ENCODE measurements at regions not wholly inside any gene's neighbourhood (a gene's known extent, or its start where the extent isn't known, plus 50 kb on each side); places are given as distances from the start of the nearest gene placed in this dataset.

- DNase-seq (ENCODE audit: low spot score) = no peak
- Histone ChIP-seq H2AFZ (ENCODE audit: low read length) (no peak overlapping the region), H3K4me1 (ENCODE audit: insufficient read depth, low read length, poor library complexity, severe bottlenecking) (no peaks in the 10 kb centered on the region), H3K4me3 (ENCODE audit: low read depth, low read length, poor library complexity, severe bottlenecking) (no peak overlapping the region), H3K36me3 (ENCODE audit: insufficient read depth, low read length) (no peaks in the 10 kb centered on the region), H3K79me2 (ENCODE audit: insufficient read depth, low read depth, low read length) (no peaks in the 10 kb centered on the region), H3K4me2 (ENCODE audit: low read length) (no peak overlapping the region), H3K27ac (ENCODE audit: low read depth, low read length, poor library complexity, severe bottlenecking) (no peak overlapping the region), H3K9me2 (ENCODE audit: insufficient read depth, low read length) (no peaks in the 10 kb centered on the region), H4K20me1 (ENCODE audit: insufficient read depth, low read length) (no peaks in the 10 kb centered on the region), H3K9me3 (ENCODE audit: low read length) (no peaks in the 10 kb centered on the region)
- BruUV-seq (replicated peaks) = no TSS peak
- CTCF ChIA-PET (ENCODE audit: unreplicated experiment) = no interaction called here
- TF ChIP-seq CTCF (conservative IDR thresholded peaks at IDR 0.05; ENCODE audit: low read length) (no peak), EZH2phosphoT487 (IDR thresholded peaks at IDR 0.05; ENCODE audit: borderline replicate concordance, low read depth, low read length) (no peak)
- POLR2A ChIA-PET = no interaction called here
- intact Hi-C loops (cut with micrococcal nuclease; ENCODE audit: unreplicated experiment) = no loop called here
Observed at GRCh38 chr5:88428633-88429032, 160.0 kb upstream of the TMEM161B start.

GRCh38 chr5:88426441-88426840 lies 157.8 kb upstream of the TMEM161B start:
- no peaks in the 10 kb centered on the region for H3K9me2 ChIP-seq (ENCODE audit: insufficient read depth, low read length)
- no peak overlapping the region for H3K27ac ChIP-seq (ENCODE audit: low read depth, low read length, poor library complexity, severe bottlenecking)
- H3K9me3 ChIP-seq (ENCODE audit: low read length) = no peaks in the 10 kb centered on the region
- ChIA-PET CTCF (ENCODE audit: unreplicated experiment) (no interaction called here), POLR2A (interaction anchor here (0.9 kb wide), 1 partner anchor 47 kb away, joined by 3 read pairs; no protein-coding TSS in a partner anchor)
- no peak overlapping the region for H3K4me2 ChIP-seq (ENCODE audit: low read length)
- H4K20me1 ChIP-seq (ENCODE audit: insufficient read depth, low read length) = no peaks in the 10 kb centered on the region
- intact Hi-C loops (cut with micrococcal nuclease; ENCODE audit: unreplicated experiment) = no loop called here
- DNase-seq (ENCODE audit: low spot score) = no peak
- no peak overlapping the region for H2AFZ ChIP-seq (ENCODE audit: low read length)
- H3K4me3 ChIP-seq (ENCODE audit: low read depth, low read length, poor library complexity, severe bottlenecking) = no peak overlapping the region
- H3K79me2 ChIP-seq (ENCODE audit: insufficient read depth, low read depth, low read length) = no peaks in the 10 kb centered on the region
- BruUV-seq (replicated peaks) = no TSS peak
- no peaks in the 10 kb centered on the region for H3K4me1 ChIP-seq (ENCODE audit: insufficient read depth, low read length, poor library complexity, severe bottlenecking)
- no peaks in the 10 kb centered on the region for H3K36me3 ChIP-seq (ENCODE audit: insufficient read depth, low read length)
- TF ChIP-seq CTCF (conservative IDR thresholded peaks at IDR 0.05; ENCODE audit: low read length) (no peak), EZH2phosphoT487 (IDR thresholded peaks at IDR 0.05; ENCODE audit: borderline replicate concordance, low read depth, low read length) (no peak)

GRCh38 chr5:88425124-88425523 lies 156.5 kb upstream of the TMEM161B start:
- H4K20me1 ChIP-seq (ENCODE audit: insufficient read depth, low read length) = no peaks in the 10 kb centered on the region
- ChIA-PET POLR2A (no interaction called here), CTCF (ENCODE audit: unreplicated experiment) (no interaction called here)
- H2AFZ ChIP-seq (ENCODE audit: low read length) = no peak overlapping the region
- no peaks in the 10 kb centered on the region for H3K79me2 ChIP-seq (ENCODE audit: insufficient read depth, low read depth, low read length)
- no peak overlapping the region for H3K4me2 ChIP-seq (ENCODE audit: low read length)
- no peaks in the 10 kb centered on the region for H3K36me3 ChIP-seq (ENCODE audit: insufficient read depth, low read length)
- intact Hi-C loops (cut with micrococcal nuclease; ENCODE audit: unreplicated experiment) = no loop called here
- BruUV-seq (replicated peaks) = no TSS peak
- no peak for TF ChIP-seq CTCF (conservative IDR thresholded peaks at IDR 0.05; ENCODE audit: low read length)
- H3K4me1 ChIP-seq (ENCODE audit: insufficient read depth, low read length, poor library complexity, severe bottlenecking) = no peaks in the 10 kb centered on the region
- H3K27ac ChIP-seq (ENCODE audit: low read depth, low read length, poor library complexity, severe bottlenecking) = no peak overlapping the region
- H3K9me2 ChIP-seq (ENCODE audit: insufficient read depth, low read length) = no peaks in the 10 kb centered on the region
- H3K4me3 ChIP-seq (ENCODE audit: low read depth, low read length, poor library complexity, severe bottlenecking) = no peak overlapping the region
- H3K9me3 ChIP-seq (ENCODE audit: low read length) = no peaks in the 10 kb centered on the region
- no peak for DNase-seq (ENCODE audit: low spot score)
